ENCODE measurements at regions not wholly inside any gene's neighbourhood (a gene's known extent, or its start where the extent isn't known, plus 50 kb on each side); places are given as distances from the start of the nearest gene placed in this dataset.

DNA sequence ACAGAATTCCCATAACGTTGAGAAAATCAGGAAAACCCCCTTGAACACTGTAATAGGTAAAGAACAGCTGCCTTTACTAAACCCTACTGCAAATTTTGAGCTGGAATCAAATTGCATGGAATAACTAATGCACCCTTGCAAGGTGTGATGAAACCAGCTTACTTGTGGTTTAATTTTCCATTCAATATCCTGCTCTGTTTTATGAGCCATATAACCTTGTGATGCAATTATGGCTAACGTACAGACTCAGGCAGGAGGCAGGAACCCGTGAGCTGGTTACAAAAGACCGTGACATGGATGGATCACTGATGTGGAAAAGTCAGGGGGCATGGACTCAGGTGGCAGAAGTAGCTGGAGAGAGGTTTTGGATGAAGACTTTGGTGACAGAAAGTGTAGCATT lies 438.6 kb downstream of the COG6 start:
- H3K4me1 ChIP-seq (ENCODE audit: control insufficient read depth, low read length), result peaks cover 18% of the 10 kb centered on the region
- no peaks in the 10 kb centered on the region for H3K9me2 ChIP-seq (replicated peaks; ENCODE audit: control insufficient read depth, low read length)
- no peaks in the 10 kb centered on the region for H3F3A ChIP-seq (ENCODE audit: control insufficient read depth, insufficient read depth)
- TF ChIP-seq, protein P1, sequence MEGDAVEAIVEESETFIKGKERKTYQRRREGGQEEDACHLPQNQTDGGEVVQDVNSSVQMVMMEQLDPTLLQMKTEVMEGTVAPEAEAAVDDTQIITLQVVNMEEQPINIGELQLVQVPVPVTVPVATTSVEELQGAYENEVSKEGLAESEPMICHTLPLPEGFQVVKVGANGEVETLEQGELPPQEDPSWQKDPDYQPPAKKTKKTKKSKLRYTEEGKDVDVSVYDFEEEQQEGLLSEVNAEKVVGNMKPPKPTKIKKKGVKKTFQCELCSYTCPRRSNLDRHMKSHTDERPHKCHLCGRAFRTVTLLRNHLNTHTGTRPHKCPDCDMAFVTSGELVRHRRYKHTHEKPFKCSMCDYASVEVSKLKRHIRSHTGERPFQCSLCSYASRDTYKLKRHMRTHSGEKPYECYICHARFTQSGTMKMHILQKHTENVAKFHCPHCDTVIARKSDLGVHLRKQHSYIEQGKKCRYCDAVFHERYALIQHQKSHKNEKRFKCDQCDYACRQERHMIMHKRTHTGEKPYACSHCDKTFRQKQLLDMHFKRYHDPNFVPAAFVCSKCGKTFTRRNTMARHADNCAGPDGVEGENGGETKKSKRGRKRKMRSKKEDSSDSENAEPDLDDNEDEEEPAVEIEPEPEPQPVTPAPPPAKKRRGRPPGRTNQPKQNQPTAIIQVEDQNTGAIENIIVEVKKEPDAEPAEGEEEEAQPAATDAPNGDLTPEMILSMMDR (IDR thresholded peaks at IDR 0.05; ENCODE audit: low read depth, low read length, poor library complexity, severe bottlenecking), result no peak
- TF ChIP-seq EZH2phosphoT487 (IDR thresholded peaks at IDR 0.05; ENCODE audit: borderline replicate concordance, low read length), result no peak
- H4K20me1 ChIP-seq (ENCODE audit: control insufficient read depth, insufficient read depth, low read depth, low read length), result no peaks in the 10 kb centered on the region
- no peaks in the 10 kb centered on the region for H3K27me3 ChIP-seq (ENCODE audit: control insufficient read depth, low read length)
- no peaks in the 10 kb centered on the region for H3K36me3 ChIP-seq (ENCODE audit: control insufficient read depth, low read length)
- H3K9me3 ChIP-seq (ENCODE audit: control insufficient read depth, insufficient read depth, low read length), result no peaks in the 10 kb centered on the region
- no peak overlapping the region for H3K4me2 ChIP-seq (ENCODE audit: low read length)
- no peak overlapping the region for H3K27ac ChIP-seq (ENCODE audit: low read depth, low read length)
- no peak overlapping the region for H3K4me3 ChIP-seq (ENCODE audit: low read length)
- H3K79me2 ChIP-seq (ENCODE audit: control insufficient read depth, low read length), result no peaks in the 10 kb centered on the region

DNA sequence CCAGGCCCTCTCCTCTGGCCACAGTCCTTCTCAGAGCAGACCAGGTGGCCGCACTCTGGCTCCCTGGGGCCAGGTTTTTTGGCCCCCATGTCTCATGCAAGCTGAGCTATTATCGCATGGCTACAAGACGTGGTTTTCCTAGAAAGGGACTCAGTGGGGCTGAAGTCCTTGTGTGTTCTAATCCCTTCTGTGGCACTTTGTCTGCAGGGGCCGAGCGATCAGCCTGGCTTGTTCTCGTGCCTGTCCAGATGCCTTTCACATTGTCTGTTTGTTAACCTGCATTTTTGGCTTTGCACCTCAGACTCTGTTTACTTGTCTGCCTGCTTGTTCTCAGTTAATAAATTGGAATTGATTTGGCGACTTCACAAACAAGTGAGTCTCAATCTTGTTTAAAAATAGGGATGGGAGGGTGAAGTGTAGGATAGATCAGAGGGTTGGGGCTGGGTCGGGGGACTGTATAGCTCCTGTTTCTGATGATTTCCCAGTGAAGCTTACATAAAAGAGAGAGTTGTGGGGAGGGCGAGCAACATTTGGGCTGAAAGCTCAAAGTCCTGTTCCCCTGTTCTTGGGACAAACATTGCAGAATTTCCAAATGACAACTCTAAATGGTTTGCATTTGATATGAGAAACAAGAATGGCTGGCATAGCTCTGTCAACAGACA lies 440.4 kb downstream of the COG6 start:
- H3F3A ChIP-seq (ENCODE audit: control insufficient read depth, insufficient read depth), result no peaks in the 10 kb centered on the region
- no peaks in the 10 kb centered on the region for H3K36me3 ChIP-seq (ENCODE audit: control insufficient read depth, low read length)
- TF ChIP-seq, protein P1 (IDR thresholded peaks at IDR 0.05; ENCODE audit: low read depth, low read length, poor library complexity, severe bottlenecking), result no peak
- TF ChIP-seq EZH2phosphoT487 (IDR thresholded peaks at IDR 0.05; ENCODE audit: borderline replicate concordance, low read length), result no peak
- no peaks in the 10 kb centered on the region for H3K79me2 ChIP-seq (ENCODE audit: control insufficient read depth, low read length)
- 0 out of 2 replicates have a peak, but pooled peaks cover 3% of the 10 kb centered on the region for H3K9me3 ChIP-seq (ENCODE audit: control insufficient read depth, insufficient read depth, low read length)
- no peak overlapping the region for H3K4me3 ChIP-seq (ENCODE audit: low read length)
- H3K9me2 ChIP-seq (replicated peaks; ENCODE audit: control insufficient read depth, low read length), result no peaks in the 10 kb centered on the region
- H3K27ac ChIP-seq (ENCODE audit: low read depth, low read length), result no peak overlapping the region
- H3K4me1 ChIP-seq (ENCODE audit: control insufficient read depth, low read length), result peaks cover 18% of the 10 kb centered on the region
- H4K20me1 ChIP-seq (ENCODE audit: control insufficient read depth, insufficient read depth, low read depth, low read length), result no peaks in the 10 kb centered on the region
- H3K27me3 ChIP-seq (ENCODE audit: control insufficient read depth, low read length), result no peaks in the 10 kb centered on the region
- no peak overlapping the region for H3K4me2 ChIP-seq (ENCODE audit: low read length)

DNA sequence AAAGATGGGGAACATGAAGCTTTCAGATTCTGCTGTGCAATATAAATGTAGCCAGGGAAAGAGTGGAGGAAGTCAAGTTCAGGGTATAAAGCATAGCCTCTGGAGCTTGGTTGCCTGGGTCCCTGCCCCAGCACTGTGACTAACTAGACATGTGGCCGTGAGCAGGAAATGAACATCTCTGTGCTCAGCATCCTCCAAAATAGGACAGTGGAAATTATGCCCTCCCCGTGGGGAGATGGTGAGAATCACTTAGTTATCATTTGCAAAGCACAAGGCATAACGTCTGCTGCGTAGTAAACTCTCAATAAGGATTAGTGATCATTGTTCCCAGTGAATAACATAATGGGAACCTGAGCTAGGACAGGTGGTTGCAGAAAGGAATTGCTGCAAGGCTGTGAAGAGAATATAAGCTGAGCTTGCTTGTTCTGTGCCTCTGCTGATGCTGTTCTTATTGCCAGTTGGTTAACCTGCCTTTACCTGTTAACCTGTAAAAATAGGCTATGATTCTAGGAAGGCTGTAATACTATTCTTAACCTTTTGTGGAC lies 441.0 kb downstream of the COG6 start:
- no peak overlapping the region for H3K27ac ChIP-seq (ENCODE audit: low read depth, low read length)
- H4K20me1 ChIP-seq (ENCODE audit: control insufficient read depth, insufficient read depth, low read depth, low read length), result no peaks in the 10 kb centered on the region
- TF ChIP-seq, protein P1 (IDR thresholded peaks at IDR 0.05; ENCODE audit: low read depth, low read length, poor library complexity, severe bottlenecking), result no peak
- no peak for TF ChIP-seq EZH2phosphoT487 (IDR thresholded peaks at IDR 0.05; ENCODE audit: borderline replicate concordance, low read length)
- no peak overlapping the region for H3K4me3 ChIP-seq (ENCODE audit: low read length)
- peaks cover 23% of the 10 kb centered on the region for H3K4me1 ChIP-seq (ENCODE audit: control insufficient read depth, low read length)
- no peak overlapping the region for H3K4me2 ChIP-seq (ENCODE audit: low read length)
- H3K9me2 ChIP-seq (replicated peaks; ENCODE audit: control insufficient read depth, low read length), result no peaks in the 10 kb centered on the region
- H3K36me3 ChIP-seq (ENCODE audit: control insufficient read depth, low read length), result no peaks in the 10 kb centered on the region
- 0 out of 2 replicates have a peak, but pooled peaks cover 3% of the 10 kb centered on the region for H3K9me3 ChIP-seq (ENCODE audit: control insufficient read depth, insufficient read depth, low read length)
- no peaks in the 10 kb centered on the region for H3K27me3 ChIP-seq (ENCODE audit: control insufficient read depth, low read length)
- H3F3A ChIP-seq (ENCODE audit: control insufficient read depth, insufficient read depth), result no peaks in the 10 kb centered on the region
- no peaks in the 10 kb centered on the region for H3K79me2 ChIP-seq (ENCODE audit: control insufficient read depth, low read length)
